Skeletal muscle satellite cell (primary cell): ENCODE measurements at regions not wholly inside any gene's neighbourhood (a gene's known extent, or its start where the extent isn't known, plus 50 kb on each side); places are given as distances from the start of the nearest gene placed in this dataset.

Source experiments
- H3K27me3 ChIP-seq: 2 replicates; pipeline ENCODE4 v1.7.0; 2013; ENCODE audit warnings: low read length; ENCODE audit not compliant: control insufficient read depth, insufficient read depth
- H3K36me3 ChIP-seq: 2 replicates; pipeline ENCODE4 v1.7.0; 2013; ENCODE audit warnings: mild to moderate bottlenecking, control low read depth, low read length; ENCODE audit not compliant: insufficient read depth
- H3K4me1 ChIP-seq: 2 replicates; pipeline ENCODE4 v1.7.0; 2013; ENCODE audit warnings: low read length; ENCODE audit not compliant: control insufficient read depth, insufficient read depth
- H3K4me2 ChIP-seq: 2 replicates; pipeline ENCODE4 v1.7.0; 2013; ENCODE audit warnings: mild to moderate bottlenecking, low read length
- H3K4me3 ChIP-seq: 2 replicates; pipeline ENCODE4 v1.7.0; 2013; ENCODE audit warnings: low read length
- H3K9ac ChIP-seq: 2 replicates; pipeline ENCODE4 v1.7.0; 2013; ENCODE audit warnings: mild to moderate bottlenecking, low read depth, low read length, moderate library complexity
- H3K9me3 ChIP-seq: replicated peaks from 2 replicates; pipeline ENCODE4 v1.7.0; 2013; ENCODE audit warnings: mild to moderate bottlenecking, control low read depth, low read length

GRCh38 chr2:230661072-230661957, 51.3 kb upstream of the CAB39 start:
- Histone ChIP-seq H3K9me3 (no peaks in the 10 kb centered on the region), H3K9ac (no peak overlapping the region), H3K27me3 (no peaks in the 10 kb centered on the region), H3K4me2 (no peak overlapping the region), H3K4me3 (no peak overlapping the region), H3K4me1 (peaks cover 4% of the 10 kb centered on the region), H3K36me3 (no peaks in the 10 kb centered on the region)
